ENCODE measurements at regions not wholly inside any gene's neighbourhood (a gene's known extent, or its start where the extent isn't known, plus 50 kb on each side); places are given as distances from the start of the nearest gene placed in this dataset.

DNA sequence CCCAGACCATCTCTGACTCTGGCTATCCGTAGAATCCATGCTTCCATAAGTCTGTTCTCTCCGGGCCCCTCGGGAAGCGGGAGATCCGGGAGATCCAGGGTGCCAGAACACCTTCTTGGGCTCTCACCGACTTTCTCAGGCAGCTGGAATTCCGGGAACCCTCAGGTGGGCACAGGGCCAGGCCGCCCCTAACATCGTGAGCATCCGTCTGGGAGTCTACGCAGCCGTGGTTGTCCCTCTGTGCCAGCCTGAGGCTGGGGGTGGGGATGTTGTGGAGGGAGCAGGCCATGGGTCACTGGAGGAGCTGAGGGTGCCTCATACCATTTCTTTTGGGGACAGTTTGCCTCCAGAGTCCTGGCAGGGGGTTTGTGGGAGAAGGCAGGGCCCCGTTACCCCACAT is 92.3 kb upstream of the COL5A1 start:
- TF ChIP-seq, protein P1, sequence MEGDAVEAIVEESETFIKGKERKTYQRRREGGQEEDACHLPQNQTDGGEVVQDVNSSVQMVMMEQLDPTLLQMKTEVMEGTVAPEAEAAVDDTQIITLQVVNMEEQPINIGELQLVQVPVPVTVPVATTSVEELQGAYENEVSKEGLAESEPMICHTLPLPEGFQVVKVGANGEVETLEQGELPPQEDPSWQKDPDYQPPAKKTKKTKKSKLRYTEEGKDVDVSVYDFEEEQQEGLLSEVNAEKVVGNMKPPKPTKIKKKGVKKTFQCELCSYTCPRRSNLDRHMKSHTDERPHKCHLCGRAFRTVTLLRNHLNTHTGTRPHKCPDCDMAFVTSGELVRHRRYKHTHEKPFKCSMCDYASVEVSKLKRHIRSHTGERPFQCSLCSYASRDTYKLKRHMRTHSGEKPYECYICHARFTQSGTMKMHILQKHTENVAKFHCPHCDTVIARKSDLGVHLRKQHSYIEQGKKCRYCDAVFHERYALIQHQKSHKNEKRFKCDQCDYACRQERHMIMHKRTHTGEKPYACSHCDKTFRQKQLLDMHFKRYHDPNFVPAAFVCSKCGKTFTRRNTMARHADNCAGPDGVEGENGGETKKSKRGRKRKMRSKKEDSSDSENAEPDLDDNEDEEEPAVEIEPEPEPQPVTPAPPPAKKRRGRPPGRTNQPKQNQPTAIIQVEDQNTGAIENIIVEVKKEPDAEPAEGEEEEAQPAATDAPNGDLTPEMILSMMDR (IDR thresholded peaks at IDR 0.05): no peak
- no peak for TF ChIP-seq POLR2A (IDR thresholded peaks at IDR 0.05)

All from thyroid gland (tissue), 4 donors.